Peyer's patch (tissue), 4 donors: ENCODE measurements at regions not wholly inside any gene's neighbourhood (a gene's known extent, or its start where the extent isn't known, plus 50 kb on each side); places are given as distances from the start of the nearest gene placed in this dataset.

Experiments used
- CTCF ChIP-seq, 6 experiments: fragments of 450-650 bp in 4 of 6; fragments of 200-600 bp in 2 of 6; sonication (generic) in 1 of 6; IDR thresholded peaks; one replicate each; pipeline ENCODE4 v1.5.1; 2017 to 2019; ENCODE audit warnings: antibody characterized with exemption in 6 of 6, mild to moderate bottlenecking in 3 of 6, moderate library complexity in 1 of 6
- POLR2A ChIP-seq, 2 donors: fragments of 450-650 bp; IDR thresholded peaks; one replicate each; pipeline ENCODE4 v1.5.1; 2017; ENCODE audit warnings: antibody characterized with exemption in 2 of 2, mild to moderate bottlenecking in 2 of 2, moderate library complexity in 2 of 2

GRCh38 chr6:137754366-137754765 lies 112.7 kb upstream of the TNFAIP3 start:
- TF ChIP-seq CTCF (IDR thresholded peaks at IDR 0.05) (no peak), POLR2A (IDR thresholded peaks at IDR 0.05) (no peak)
